ENCODE measurements at regions not wholly inside any gene's neighbourhood (a gene's known extent, or its start where the extent isn't known, plus 50 kb on each side); places are given as distances from the start of the nearest gene placed in this dataset.
"Not testable (repeated sequence)": the region's sequence is repeated elsewhere in the genome, so short reads cannot be mapped to it uniquely, and the experiment has no call there.

DNA sequence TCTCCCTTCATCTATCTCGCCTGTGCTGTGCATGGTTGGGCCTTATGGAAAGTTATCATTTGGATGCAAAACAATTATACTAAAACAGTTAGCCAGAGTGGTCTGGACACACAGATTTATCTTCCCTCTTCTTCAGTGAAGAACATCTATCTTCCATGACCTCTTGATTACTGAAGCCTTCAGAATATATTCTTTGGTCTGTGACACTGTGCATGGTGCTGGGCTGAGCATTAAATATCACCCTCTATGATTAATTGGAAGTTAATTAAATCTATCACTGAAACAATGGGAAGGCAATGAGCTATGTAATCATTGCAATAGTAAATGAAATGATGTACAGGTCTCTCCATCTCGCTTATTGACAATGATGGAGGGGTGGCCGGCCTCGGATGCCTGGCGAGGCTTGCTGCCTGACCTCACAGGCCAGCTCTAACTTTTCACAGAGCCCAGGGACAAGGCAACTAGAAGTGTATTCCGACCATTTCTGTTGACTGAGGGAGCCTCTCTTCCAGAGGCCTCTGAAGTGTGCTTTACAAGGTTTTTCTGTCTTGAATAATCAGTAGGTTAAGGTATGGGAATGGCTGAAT is 186.6 kb downstream of the NKX6-1 start:
- TF ChIP-seq, protein P1, sequence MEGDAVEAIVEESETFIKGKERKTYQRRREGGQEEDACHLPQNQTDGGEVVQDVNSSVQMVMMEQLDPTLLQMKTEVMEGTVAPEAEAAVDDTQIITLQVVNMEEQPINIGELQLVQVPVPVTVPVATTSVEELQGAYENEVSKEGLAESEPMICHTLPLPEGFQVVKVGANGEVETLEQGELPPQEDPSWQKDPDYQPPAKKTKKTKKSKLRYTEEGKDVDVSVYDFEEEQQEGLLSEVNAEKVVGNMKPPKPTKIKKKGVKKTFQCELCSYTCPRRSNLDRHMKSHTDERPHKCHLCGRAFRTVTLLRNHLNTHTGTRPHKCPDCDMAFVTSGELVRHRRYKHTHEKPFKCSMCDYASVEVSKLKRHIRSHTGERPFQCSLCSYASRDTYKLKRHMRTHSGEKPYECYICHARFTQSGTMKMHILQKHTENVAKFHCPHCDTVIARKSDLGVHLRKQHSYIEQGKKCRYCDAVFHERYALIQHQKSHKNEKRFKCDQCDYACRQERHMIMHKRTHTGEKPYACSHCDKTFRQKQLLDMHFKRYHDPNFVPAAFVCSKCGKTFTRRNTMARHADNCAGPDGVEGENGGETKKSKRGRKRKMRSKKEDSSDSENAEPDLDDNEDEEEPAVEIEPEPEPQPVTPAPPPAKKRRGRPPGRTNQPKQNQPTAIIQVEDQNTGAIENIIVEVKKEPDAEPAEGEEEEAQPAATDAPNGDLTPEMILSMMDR (IDR thresholded peaks at IDR 0.05; ENCODE audit: insufficient read depth, low read length, poor library complexity, severe bottlenecking), result no peak
- DNase-seq (ENCODE audit: extremely low read depth, insufficient read length), result no peak
- no peaks in the 10 kb centered on the region; the same call in 1 of the 2 replicates for H3K27me3 ChIP-seq (replicated peaks; ENCODE audit: control insufficient read depth, insufficient read depth, low read length)
- no peak overlapping the region for H3K4me3 ChIP-seq (replicated peaks; ENCODE audit: low read depth, low read length)
- no peaks in the 10 kb centered on the region for H3K36me3 ChIP-seq (ENCODE audit: control insufficient read depth, insufficient read depth, low read length)

DNA sequence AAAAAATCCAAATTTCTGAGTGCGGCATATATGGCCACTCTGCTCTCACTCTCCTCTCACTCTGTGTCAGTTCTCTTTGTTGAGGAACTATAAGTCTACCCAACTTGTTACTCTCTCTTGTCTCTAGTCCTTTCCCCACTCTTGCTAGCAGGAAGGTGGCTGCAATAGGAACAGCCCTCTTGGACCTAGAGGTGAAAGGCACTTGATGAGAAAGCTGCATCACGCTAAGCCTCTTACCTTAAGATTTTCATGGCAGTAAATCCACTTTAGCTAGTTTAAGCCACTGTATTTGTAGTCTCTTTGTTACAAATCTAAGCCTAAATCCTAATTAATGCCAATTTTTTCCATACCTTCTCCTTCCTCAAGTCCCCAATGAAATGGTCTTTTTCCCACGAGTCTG is 189.9 kb downstream of the NKX6-1 start:
- Histone ChIP-seq H3K4me3 (replicated peaks; ENCODE audit: low read depth, low read length) (no peak overlapping the region), H3K27me3 (replicated peaks; ENCODE audit: control insufficient read depth, insufficient read depth, low read length) (no peaks in the 10 kb centered on the region), H3K36me3 (ENCODE audit: control insufficient read depth, insufficient read depth, low read length) (no peaks in the 10 kb centered on the region)
- no peak for DNase-seq (ENCODE audit: extremely low read depth, insufficient read length)
- TF ChIP-seq, protein P1 (IDR thresholded peaks at IDR 0.05; ENCODE audit: insufficient read depth, low read length, poor library complexity, severe bottlenecking), result no peak

DNA sequence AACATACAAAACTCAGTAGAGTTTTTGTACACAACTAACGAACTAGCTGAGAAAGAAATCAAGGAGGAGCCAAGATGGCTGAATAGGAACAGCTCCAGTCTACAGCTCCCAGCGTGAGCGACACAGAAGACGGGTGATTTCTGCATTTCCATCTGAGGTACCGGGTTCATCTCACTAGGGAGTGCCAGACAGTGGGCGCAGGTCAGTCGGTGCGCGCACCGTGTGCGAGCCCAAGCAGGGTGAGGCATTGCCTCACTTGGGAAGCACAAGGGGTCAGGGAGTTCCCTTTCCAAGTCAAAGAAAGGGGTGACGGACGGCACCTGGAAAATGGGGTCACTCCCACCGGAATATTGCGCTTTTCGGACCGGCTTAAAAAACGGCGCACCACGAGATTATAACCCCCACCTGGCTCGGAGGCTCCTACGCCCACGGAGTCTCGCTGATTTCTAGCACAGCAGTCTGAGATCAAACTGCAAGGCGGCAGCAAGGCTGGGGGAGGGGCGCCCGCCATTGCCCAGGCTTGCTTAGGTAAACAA is 200.3 kb downstream of the NKX6-1 start:
- not testable (repeated sequence) for H3K4me3 ChIP-seq (replicated peaks; ENCODE audit: low read depth, low read length); H3K27me3 ChIP-seq (replicated peaks; ENCODE audit: control insufficient read depth, insufficient read depth, low read length); DNase-seq (ENCODE audit: extremely low read depth, insufficient read length); H3K36me3 ChIP-seq (ENCODE audit: control insufficient read depth, insufficient read depth, low read length)

DNA sequence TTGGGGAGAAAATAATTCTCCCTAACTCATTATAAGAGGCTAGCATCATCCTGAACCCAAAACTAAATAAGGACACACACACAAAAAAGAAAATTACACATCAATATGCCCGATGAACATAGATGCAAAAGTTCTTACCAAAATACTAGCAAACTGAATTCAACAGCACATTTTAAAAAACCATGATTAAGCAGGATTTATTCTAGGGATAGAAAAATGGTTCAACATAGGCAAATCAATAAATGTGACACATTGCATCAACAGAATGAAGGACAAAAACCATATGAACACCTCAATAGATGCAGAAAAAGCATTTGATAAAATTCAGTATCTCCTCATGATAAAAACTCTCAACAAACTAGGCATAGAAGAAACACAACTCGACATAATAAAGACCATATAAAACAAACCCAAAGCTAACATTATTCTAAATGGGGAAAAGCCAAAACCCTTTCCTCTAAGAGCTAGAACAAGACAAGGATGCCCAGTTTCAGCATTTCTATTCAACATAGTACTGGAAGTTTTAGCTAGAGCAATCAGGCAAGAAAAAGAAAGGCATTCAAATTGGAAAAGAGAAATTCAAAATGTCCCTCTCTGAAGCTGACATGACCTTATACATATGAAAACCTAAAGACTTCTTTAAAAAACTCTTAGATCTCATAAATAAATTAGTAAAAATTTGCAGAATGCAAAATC is 200.9 kb downstream of the NKX6-1 start:
- no peaks in the 10 kb centered on the region for H3K36me3 ChIP-seq (ENCODE audit: control insufficient read depth, insufficient read depth, low read length)
- no peaks in the 10 kb centered on the region for H3K27me3 ChIP-seq (replicated peaks; ENCODE audit: control insufficient read depth, insufficient read depth, low read length)
- H3K4me3 ChIP-seq (replicated peaks; ENCODE audit: low read depth, low read length), result no peak overlapping the region
- DNase-seq (ENCODE audit: extremely low read depth, insufficient read length), result no peak
- TF ChIP-seq, protein P1 (IDR thresholded peaks at IDR 0.05; ENCODE audit: insufficient read depth, low read length, poor library complexity, severe bottlenecking), result no peak

DNA sequence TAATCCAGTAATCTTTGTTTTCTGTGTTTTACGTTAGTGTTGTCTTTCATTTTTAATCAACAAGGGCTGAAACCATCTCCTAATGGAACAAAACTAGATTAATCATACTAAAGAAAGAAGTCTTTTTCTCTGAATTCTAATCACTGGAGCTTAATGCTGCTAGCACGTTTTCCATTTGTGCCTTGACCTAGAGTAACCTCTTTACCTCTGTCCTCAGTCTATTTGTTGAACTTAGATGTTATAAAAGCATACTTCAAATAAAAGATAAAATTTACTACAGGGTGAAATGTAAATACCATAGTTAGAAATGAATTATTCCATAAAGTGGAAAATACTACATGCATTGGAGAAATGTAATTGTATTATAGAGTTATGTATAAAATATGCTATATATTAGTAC is 207.1 kb downstream of the NKX6-1 start:
- no peaks in the 10 kb centered on the region for H3K27me3 ChIP-seq (replicated peaks; ENCODE audit: control insufficient read depth, insufficient read depth, low read length)
- H3K4me3 ChIP-seq (replicated peaks; ENCODE audit: low read depth, low read length), result no peak overlapping the region
- TF ChIP-seq, protein P1 (IDR thresholded peaks at IDR 0.05; ENCODE audit: insufficient read depth, low read length, poor library complexity, severe bottlenecking), result no peak
- no peaks in the 10 kb centered on the region for H3K36me3 ChIP-seq (ENCODE audit: control insufficient read depth, insufficient read depth, low read length)
- DNase-seq (ENCODE audit: extremely low read depth, insufficient read length), result no peak

DNA sequence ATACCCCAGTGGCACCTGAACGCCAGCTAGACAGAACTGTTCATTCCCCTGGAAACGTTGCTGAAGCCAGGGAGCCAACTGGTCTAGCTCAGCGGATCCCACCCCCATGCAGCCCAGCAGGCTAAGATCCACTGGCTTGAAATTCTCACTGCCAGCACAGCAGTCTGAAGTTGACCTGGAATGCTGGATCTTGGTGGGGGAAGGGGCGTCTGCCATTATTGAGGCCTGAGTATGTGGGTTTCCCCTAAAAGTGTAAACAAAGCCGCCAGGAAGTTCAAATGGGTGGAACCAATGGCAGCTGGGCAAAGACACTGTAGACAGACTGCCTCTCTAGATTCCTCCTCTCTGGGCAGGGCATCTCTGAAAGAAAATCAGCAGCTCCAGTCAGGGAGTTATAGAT is 213.0 kb downstream of the NKX6-1 start:
- Histone ChIP-seq H3K36me3 (ENCODE audit: control insufficient read depth, insufficient read depth, low read length) (no peaks in the 10 kb centered on the region), H3K4me3 (replicated peaks; ENCODE audit: low read depth, low read length) (no peak overlapping the region), H3K27me3 (replicated peaks; ENCODE audit: control insufficient read depth, insufficient read depth, low read length) (no peaks in the 10 kb centered on the region)
- TF ChIP-seq, protein P1 (IDR thresholded peaks at IDR 0.05; ENCODE audit: insufficient read depth, low read length, poor library complexity, severe bottlenecking), result no peak
- DNase-seq (ENCODE audit: extremely low read depth, insufficient read length), result no peak
